GM10248 (cell line): ENCODE measurements at regions not wholly inside any gene's neighbourhood (a gene's known extent, or its start where the extent isn't known, plus 50 kb on each side); places are given as distances from the start of the nearest gene placed in this dataset.

Source experiments
- CTCF ChIA-PET: fragments of 300-600 bp; sonication (Branson Sonifier 250); formaldehyde crosslinking; extraction: SDS; loops from one replicate; lab custom pipeline; 2021; ENCODE audit warnings: antibody characterized with exemption; lab: Yijun Ruan, JAX
- POLR2A ChIA-PET: fragments of 350-650 bp; sonication (Branson Sonifier 250); formaldehyde crosslinking; extraction: SDS; loops from one replicate; lab custom pipeline; 2020; ENCODE audit warnings: antibody characterized with exemption; lab: Yijun Ruan, JAX
- DNase-seq: peaks from one replicate; pipeline ENCODE4 v3.0.0; 2012; ENCODE audit errors: extremely low spot score
- TF ChIP-seq, protein P1 (sequence below): IDR thresholded peaks from 2 replicates; pipeline ENCODE4 v1.5.1; 2012; ENCODE audit warnings: mild to moderate bottlenecking, low read depth; ENCODE audit errors: extremely low read depth, missing control alignments, control extremely low read depth

GRCh38 chr19:31085125-31085524 lies 264.1 kb downstream of the TSHZ3 start:
- CTCF ChIA-PET, result no interaction called here
- POLR2A ChIA-PET, result no interaction called here
- TF ChIP-seq, protein P1, sequence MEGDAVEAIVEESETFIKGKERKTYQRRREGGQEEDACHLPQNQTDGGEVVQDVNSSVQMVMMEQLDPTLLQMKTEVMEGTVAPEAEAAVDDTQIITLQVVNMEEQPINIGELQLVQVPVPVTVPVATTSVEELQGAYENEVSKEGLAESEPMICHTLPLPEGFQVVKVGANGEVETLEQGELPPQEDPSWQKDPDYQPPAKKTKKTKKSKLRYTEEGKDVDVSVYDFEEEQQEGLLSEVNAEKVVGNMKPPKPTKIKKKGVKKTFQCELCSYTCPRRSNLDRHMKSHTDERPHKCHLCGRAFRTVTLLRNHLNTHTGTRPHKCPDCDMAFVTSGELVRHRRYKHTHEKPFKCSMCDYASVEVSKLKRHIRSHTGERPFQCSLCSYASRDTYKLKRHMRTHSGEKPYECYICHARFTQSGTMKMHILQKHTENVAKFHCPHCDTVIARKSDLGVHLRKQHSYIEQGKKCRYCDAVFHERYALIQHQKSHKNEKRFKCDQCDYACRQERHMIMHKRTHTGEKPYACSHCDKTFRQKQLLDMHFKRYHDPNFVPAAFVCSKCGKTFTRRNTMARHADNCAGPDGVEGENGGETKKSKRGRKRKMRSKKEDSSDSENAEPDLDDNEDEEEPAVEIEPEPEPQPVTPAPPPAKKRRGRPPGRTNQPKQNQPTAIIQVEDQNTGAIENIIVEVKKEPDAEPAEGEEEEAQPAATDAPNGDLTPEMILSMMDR, result no peak
- no peak for DNase-seq

DNA sequence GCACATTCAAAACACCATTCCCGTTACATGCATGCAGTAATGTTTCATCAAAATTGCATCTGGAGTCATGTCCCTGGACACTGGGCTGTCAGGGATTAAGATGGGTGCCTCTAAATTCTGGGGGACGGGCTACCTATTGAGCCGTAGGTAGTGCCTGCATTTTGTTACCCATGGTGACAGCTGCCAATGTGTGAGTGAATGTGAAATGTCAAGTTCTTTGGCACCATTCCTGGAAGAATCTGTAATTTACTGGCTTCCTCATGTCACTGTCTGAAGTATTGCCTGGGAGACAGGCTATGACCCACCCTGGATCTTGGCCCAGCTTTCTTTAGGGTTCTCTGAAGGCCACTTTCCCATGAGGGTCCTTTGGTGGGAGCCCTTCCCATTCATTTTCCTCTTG lies 266.1 kb downstream of the TSHZ3 start:
- POLR2A ChIA-PET, result no interaction called here
- no peak for DNase-seq
- TF ChIP-seq, protein P1, result no peak
- CTCF ChIA-PET, result no interaction called here

DNA sequence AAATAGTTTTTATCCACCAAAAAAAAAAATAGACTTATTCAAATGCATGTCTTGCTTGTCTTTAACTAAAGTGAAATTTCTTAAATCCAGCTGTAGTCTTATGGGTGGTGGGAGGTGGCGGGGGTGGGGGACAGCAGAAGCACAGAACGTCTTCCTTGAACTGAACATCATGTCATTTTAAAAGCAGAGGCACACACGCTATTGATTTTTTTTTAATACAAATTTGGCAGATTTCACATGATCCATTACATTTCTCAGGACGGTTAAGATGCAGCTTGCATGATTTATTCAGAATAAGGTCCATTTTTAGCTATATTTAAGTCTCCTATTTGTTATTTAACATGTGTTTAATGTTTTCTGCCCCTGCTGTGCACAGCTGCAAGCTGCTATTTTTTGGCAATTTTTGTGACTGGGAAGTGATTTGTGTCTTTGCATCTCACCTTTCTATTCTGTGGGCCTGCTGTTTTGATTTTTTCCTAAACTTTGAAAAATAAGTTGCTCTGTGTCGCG lies 274.0 kb downstream of the TSHZ3 start:
- TF ChIP-seq, protein P1, result no peak
- CTCF ChIA-PET, result no interaction called here
- POLR2A ChIA-PET, result no interaction called here
- DNase-seq, result no peak

GRCh38 chr19:31074199-31075125 lies 274.8 kb downstream of the TSHZ3 start:
- ChIA-PET POLR2A (no interaction called here), CTCF (no interaction called here)

DNA sequence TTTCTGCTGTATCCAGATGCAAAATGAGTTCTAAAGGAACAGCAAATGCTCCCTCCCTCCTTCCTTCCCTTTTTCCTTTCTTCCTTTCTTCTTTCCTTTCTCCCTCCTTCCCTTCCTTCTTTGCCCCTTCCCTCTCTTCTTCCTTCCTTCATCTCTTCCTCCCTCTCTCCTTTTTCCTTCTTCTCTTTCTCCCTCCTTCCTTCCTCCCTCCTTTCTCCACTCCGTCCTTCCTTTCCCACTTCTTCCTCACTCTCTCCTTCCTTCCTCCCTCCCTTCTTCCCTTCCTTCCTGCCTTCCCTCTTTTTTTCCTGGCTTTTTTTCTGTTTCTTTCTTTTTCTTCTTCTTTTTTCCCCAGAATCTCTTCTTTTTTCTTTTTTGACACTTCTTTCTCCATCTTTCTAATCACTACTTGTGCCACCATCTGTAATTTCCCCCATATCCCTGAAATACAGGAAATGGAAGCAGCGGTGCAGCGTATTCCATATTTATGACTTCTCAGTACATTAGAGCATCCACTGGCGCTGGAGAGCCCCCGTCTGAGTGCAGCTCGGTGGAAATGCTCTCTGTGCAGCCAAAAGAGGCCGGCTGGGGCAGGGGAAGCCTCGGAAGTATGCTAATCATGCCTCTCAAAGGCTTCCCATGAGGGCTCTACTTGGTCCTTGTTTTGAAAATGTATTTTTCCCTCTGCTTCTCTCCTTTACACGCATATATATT lies 275.6 kb downstream of the TSHZ3 start:
- CTCF ChIA-PET, result no interaction called here
- TF ChIP-seq, protein P1, result no peak
- POLR2A ChIA-PET, result no interaction called here
- no peak for DNase-seq

More at GRCh38 chr19:31074199-31075125, 274.8 kb downstream of the TSHZ3 start:
- TF ChIP-seq, protein P1, result no peak
- DNase-seq, result no peak

GRCh38 chr19:31072451-31072850 lies 276.8 kb downstream of the TSHZ3 start:
- TF ChIP-seq, protein P1, result no peak
- ChIA-PET POLR2A (no interaction called here), CTCF (no interaction called here)
- DNase-seq, result no peak
